GM19239 (cell line): ENCODE measurements at regions not wholly inside any gene's neighbourhood (a gene's known extent, or its start where the extent isn't known, plus 50 kb on each side); places are given as distances from the start of the nearest gene placed in this dataset.

Experiments
- DNase-seq: peaks from one replicate; pipeline ENCODE4 v3.0.0; 2011; ENCODE audit warnings: low spot score; ENCODE audit not compliant: insufficient read length
- FAIRE-seq: peaks from 2 replicates; lab custom pipeline; 2011; peaks lifted over from hg19 to GRCh38; lab: Jason Lieb, UNC

DNA sequence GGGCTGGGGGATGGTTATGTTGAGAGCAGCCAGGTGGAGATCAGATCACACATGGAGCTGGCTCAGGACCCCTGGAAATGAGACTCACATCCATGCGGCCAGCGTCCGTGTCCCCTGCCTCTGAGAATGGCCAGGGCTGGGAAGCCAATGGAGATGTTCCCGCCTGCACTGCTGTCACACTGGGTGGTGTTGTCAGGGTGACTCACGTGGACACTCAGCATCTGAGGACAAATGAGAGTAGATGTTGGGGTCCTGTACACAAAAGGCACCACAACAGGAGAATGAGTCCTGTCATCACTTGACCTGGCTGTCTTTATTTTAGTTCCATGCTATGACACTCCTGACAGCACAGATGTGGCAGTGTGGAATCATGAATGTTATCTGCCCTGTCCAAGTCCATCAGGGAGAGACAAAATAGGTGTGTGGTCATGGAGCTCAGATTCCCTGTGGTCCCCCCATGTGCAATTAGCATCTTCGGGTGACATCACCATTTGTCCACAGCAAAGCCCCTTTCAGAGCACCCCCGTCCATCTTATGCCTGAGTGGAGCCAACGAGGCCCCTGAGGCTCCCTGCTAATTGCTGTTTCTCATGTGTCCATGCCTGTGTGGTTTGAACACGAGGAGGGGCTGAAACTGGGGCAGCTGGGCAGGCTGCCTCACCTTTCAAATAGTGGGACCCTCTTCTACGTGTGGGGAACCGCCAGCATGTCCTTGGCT, 393.5 kb downstream of the AACS start:
- DNase-seq, result no peak
- FAIRE-seq, result no peak

- FAIRE-seq, result no peak
Observed at GRCh38 chr12:125461831-125462230, 396.6 kb downstream of the AACS start.

DNA sequence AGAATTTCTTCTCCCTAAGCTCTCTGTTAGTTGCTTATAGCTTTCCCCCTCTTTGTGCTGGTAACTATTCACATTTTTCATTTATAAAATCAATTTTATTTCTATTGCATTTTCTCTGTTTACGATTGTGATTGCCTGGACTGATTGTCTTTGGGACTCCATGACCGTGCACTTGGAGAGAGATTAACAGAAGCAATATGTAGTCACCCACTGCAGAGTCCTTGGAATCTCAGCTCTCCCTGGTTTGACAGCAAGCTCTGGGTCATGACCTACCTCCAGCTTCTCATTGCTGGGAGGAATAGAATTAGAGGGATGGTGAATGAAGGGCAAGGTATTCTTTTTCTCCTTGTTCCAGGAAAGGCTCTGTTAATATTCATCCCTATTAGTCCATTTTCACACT, 398.2 kb downstream of the AACS start:
- DNase-seq, result no peak
- no peak for FAIRE-seq

More at GRCh38 chr12:125461831-125462230, 396.6 kb downstream of the AACS start:
- no peak for DNase-seq

DNA sequence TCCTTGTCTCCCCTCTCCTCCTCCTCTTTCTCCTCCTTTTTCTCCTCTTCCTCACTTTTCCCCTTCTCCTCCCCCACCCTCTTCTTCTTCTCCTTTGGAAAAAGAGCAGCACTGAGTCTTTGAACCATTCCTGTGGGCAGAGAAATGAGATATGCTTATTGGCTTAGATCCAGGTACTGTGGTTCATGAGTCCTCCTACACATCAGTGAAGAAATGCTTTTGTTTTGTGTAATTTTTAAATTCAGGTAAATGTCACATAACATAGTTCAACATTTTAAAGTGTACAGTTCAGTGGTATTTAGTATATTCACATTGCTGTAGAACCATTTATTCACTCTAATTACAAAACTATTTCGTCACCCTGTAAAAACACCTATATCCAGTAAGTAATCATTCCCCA, 402.1 kb downstream of the AACS start:
- DNase-seq (no peak), FAIRE-seq (no peak)

DNA sequence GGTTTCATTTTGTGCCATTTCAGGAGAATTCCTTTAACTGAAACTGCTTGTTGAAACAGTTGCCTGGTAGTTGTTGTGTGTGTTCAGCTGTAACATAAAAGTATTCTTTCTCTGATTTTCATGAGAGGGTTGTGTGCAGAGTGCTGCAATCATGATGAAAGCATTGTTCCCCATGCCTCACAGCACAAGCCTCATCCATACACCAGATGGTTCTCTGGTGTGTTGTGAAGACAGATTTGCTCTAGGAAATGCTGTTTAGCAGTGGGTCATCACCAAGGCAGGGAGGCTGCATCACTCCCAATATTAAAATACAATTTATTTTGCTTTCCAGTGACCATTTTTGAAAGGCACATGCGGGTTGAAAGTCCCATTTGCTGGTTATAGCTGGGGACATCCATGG, 404.4 kb downstream of the AACS start:
- no peak for DNase-seq
- no peak for FAIRE-seq

DNA sequence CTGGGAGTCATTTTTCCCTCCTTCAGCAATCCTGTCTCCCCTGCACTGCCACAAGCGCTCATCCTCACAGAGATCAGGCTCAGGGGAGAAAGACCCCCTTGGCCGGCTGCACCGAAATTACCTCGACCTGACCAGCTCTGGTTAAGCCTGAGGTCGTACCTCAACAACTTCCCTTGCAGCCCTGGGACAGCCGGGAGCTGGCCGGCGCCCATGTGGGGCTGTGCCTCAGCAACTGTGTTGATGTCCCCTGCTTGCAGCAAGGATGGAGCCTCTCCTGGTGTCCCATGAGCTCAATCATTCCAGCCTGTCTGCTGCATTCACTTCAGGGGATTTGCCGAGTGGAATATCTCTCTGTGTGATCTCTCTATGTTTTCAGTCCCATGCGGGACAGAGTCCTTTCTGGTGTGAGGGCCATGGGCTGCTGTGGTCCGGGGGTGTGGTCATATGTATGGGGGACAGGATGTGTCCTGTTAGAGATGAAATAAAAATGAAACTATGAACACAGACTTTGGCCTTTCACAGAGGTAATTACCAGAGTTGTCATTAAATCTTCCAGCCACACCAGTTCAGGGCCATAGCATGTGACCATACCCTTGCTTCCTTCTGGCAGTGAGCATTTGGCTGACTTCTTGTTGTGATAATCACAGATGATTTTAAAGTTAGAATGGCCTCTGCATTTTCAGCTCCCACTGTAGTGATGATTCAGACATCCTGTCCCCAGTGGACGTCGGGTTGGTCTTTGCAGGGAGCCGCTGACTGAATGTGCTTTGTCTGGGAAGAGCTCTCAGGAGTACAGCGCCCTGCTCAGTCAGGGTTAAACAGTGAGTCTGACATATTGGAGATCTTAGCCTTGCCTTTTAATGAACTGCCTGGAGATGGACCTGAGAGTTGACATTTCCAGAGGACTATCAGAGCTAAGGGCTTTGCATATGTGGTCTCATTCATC, 405.9 kb downstream of the AACS start:
- DNase-seq (no peak), FAIRE-seq (no peak)

- FAIRE-seq, result no peak
- DNase-seq, result no peak
Observed at GRCh38 chr12:125473501-125473900, 408.3 kb downstream of the AACS start.

DNA sequence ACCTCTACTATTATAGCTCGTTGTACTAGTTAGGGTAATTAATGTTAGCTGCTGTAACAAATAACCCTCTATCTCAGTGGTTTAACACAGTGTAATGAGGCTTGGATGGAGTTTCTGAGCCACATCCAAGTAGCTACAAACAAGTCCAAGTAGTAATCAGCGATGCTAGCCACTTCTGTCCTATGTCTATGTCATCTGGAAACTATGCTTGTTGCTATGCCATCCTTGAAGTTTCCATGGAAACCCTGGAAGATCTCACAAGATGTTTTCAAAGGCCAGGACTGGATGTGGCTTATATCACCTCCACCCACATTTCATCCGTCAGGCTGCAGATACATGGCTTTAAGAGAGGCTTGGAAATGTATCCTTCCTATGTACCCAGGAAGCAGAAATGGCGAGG, 422.1 kb downstream of the AACS start:
- FAIRE-seq, result no peak
- DNase-seq, result no peak

GRCh38 chr12:125491553-125491952, 426.3 kb downstream of the AACS start:
- DNase-seq (no peak), FAIRE-seq (no peak)

GRCh38 chr12:125492354-125493270, 427.4 kb downstream of the AACS start:
- FAIRE-seq, result no peak
- DNase-seq, result no peak

GRCh38 chr12:125493704-125494308, 428.6 kb downstream of the AACS start:
- no peak for FAIRE-seq
- DNase-seq, result no peak

- no peak for DNase-seq
- no peak for FAIRE-seq
Observed at GRCh38 chr12:125503128-125503527, 437.9 kb downstream of the AACS start.

DNA sequence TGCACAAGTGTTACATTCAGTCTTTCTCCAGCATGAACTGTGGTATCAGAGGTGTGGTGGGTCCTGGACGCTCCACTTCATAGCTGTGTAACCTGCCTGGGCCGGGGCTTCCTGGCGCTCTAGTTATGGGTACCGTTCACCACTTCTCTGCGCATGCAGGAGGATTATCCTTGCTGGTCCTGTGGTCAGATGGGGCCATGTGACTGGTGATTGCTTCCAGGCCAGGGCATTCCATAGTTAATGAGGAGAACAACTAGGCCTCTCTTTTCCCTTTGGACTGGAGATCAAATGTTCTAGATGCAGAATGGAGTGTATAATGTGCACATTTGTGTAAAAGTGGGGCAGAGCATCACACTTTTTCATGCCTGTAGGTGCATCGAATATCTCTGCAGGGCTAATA, 444.0 kb downstream of the AACS start:
- DNase-seq, result no peak
- no peak for FAIRE-seq

GRCh38 chr12:125512541-125513298, 447.5 kb downstream of the AACS start:
- FAIRE-seq (no peak), DNase-seq (no peak)

DNA sequence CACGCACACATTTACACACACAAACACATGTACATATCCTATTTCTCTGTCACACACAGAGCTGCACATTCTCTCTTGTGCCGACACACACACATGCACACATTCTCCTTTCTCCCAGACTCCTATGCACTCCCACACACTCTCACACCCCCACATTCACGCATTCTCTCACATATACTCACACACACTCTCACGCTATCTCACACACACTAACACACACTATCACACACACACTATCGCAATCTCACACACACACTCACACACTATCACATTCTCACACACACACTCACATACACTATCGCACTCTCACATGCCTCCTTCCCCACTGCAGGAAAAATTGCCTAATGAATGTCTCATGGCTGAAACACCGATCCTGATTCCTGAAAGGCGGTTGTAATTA, 450.7 kb downstream of the AACS start:
- FAIRE-seq, result no peak
- no peak for DNase-seq

GRCh38 chr12:125518074-125518473, 452.8 kb downstream of the AACS start:
- FAIRE-seq, result no peak
- no peak for DNase-seq

DNA sequence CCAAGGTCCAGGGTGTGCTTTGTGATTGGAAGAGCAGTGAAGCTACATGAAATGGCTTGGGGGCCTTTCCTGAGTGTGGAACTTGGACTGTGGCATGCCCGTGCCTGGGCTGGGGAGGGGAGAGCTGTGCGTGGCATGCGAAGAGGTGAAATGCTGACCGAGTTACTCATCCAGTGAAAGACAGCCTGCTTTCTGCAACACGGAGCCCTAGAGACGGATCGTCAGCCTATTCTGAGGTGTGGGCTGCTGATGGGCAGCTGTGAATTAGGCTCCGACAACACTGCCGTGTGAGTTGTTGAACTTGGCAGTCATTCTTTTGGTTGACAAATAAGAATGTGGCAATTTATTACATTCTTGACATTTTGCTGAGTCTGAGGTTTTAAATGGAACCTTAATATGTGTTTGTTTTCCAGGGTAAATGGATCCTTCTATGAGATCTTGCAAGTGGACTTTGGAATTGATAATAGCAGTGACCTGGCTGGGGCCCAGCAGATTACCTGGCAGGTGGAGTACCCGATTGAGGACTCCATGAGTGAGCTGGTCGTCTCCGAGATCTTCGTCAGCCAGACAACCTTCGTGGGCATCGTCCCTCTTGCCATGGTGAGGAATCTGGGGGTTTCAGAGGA, 453.9 kb downstream of the AACS start:
- FAIRE-seq, result no peak
- DNase-seq, result no peak

DNA sequence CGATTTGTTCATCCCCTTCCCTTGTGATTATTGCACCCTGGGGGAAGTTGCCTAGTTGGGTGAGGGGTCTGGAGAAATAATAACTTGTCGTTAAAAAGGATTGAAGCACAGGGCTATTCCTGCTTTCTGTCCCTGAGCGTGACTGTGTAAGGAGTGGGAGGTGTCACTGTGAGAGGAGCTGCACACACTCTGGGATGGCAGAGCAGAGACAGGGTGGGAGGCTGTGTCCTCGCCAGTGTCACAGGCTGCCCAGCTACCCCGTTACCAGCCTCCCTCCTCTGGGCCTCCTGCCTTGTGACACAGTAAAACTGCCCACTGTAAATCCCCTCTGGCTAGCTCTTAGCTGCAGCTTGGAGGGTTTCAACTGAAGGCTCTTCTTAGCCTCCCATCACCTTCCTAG, 460.6 kb downstream of the AACS start:
- FAIRE-seq (no peak), DNase-seq (no peak)

DNA sequence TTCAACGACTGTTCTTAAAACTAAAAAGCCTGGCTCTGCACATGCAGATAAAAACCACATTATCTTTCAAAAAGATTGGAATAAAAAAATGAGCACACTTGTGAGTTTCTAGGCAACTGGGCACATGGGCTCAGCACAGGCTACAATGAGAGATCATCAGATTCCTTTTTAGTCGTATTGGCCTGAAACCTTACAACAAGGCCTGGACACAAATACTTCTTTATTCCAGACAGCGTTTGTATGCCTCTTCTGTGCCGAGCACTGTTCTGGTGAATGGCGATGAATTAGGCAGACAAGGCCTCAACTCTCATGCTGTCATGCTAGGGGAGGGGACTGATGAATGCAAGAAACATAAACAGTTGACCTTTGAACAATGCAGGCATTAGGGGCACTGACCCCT, 463.0 kb downstream of the AACS start:
- FAIRE-seq (no peak), DNase-seq (no peak)
